ENCODE measurements at regions not wholly inside any gene's neighbourhood (a gene's known extent, or its start where the extent isn't known, plus 50 kb on each side); places are given as distances from the start of the nearest gene placed in this dataset.

DNA sequence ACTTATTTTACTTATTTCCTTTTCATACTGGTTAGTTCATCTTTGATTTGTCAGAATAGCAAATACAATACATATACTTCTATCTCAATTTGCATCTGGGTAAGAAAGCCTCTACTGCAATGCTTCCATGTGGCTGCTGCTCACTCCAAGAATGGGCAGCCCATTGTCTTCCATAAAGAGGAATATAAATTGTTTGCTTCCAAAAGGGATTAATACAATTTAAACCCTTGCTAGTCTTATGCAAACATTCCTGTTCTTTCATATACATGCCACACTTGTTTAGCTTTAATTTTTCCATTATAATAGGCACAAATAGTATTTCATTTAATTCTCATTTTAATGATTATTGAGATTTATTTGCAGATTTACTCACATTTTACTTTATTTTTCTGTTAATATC is 555.4 kb upstream of the POM121L12 start:
- Histone ChIP-seq H3K27ac (ENCODE audit: insufficient read depth, low read length) (no peak overlapping the region), H2BK15ac (ENCODE audit: low read depth, low read length) (no peak overlapping the region), H4K91ac (ENCODE audit: insufficient read depth, low read depth, low read length) (no peak overlapping the region), H3K23ac (ENCODE audit: low read depth, low read length) (no peak overlapping the region), H3K56ac (ENCODE audit: extremely low read depth, insufficient read depth, low read length) (no peak overlapping the region), H3K9me1 (ENCODE audit: insufficient read depth, low read length) (no peaks in the 10 kb centered on the region), H3K4me3 (ENCODE audit: insufficient read depth, low read depth, low read length) (no peak overlapping the region), H3K4me1 (ENCODE audit: control insufficient read depth, insufficient read depth, low read length) (no peaks in the 10 kb centered on the region), H3K18ac (ENCODE audit: low read depth, low read length) (no peak overlapping the region), H2BK120ac (ENCODE audit: low read depth, low read length) (no peak overlapping the region), H3K4ac (ENCODE audit: low read depth, low read length) (no peak overlapping the region), H2BK5ac (ENCODE audit: low read depth, low read length, poor library complexity, severe bottlenecking) (no peak overlapping the region), H3K4me2 (ENCODE audit: low read depth, low read length) (no peak overlapping the region), H4K5ac (ENCODE audit: low read depth, low read length) (no peak overlapping the region), H3K14ac (replicated peaks; ENCODE audit: low read depth, low read length) (no peak overlapping the region), H2AFZ (replicated peaks; ENCODE audit: low read length, poor library complexity) (no peak overlapping the region), H4K20me1 (ENCODE audit: insufficient read depth, low read length) (no peaks in the 10 kb centered on the region), H4K8ac (ENCODE audit: low read depth in 2 of 2, low read length in 2 of 2) (no peak overlapping the region), H2BK20ac (ENCODE audit: low read depth, low read length) (no peak overlapping the region), H2AK9ac (replicated peaks; ENCODE audit: low read depth, low read length, poor library complexity) (no peak overlapping the region), H2AK5ac (ENCODE audit: low read depth, low read length) (no peak overlapping the region), H3K9ac (ENCODE audit: low read depth, low read length) (no peak overlapping the region), H3K79me1 (ENCODE audit: low read depth in 1 of 2, low read length in 2 of 2) (no peaks in the 10 kb centered on the region), H3K9me3 (ENCODE audit: control insufficient read depth, insufficient read depth, low read length) (peaks cover 7% of the 10 kb centered on the region; the same call in 1 of the 2 replicates), H3K36me3 (ENCODE audit: control insufficient read depth, insufficient read depth, low read length) (no peaks in the 10 kb centered on the region), H3K27me3 (ENCODE audit: control insufficient read depth, insufficient read depth, low read length) (no peaks in the 10 kb centered on the region)
- ChIA-PET POLR2A (ENCODE audit: unreplicated experiment) (no interaction called here), CTCF (no interaction called here)
- intact Hi-C loops (cut with micrococcal nuclease): no loop called here
- ATAC-seq (ENCODE audit: low read depth) (no peak), DNase-seq (no peak)
- in situ Hi-C loops (cut with MboI; ENCODE audit: low sequenced_read_pairs): no loop called here
- BruUV-seq (replicated peaks): no TSS peak
- TF ChIP-seq POLR2A (IDR thresholded peaks at IDR 0.05; ENCODE audit: low read depth, low read length) (no peak), RCOR1 (IDR thresholded peaks at IDR 0.05; ENCODE audit: insufficient replicate concordance, low read length) (no peak), FOS (IDR thresholded peaks at IDR 0.05; ENCODE audit: low read depth, low read length) (no peak), CHD1 (IDR thresholded peaks at IDR 0.05; ENCODE audit: low read depth, low read length) (no peak)
- dilution Hi-C loops (cut with HindIII; ENCODE audit: low sequenced_read_pairs, unreplicated experiment): no loop called here
